ENCODE measurements at regions not wholly inside any gene's neighbourhood (a gene's known extent, or its start where the extent isn't known, plus 50 kb on each side); places are given as distances from the start of the nearest gene placed in this dataset.

- intact Hi-C loops (cut with DNase I, micrococcal nuclease) = no loop called here
These were observed 261.8 kb upstream of the TNC start for GRCh38 chr9:115379719-115380118.

GRCh38 chr9:115382865-115383264 is 264.9 kb upstream of the TNC start:
- no peak for DNase-seq

More at GRCh38 chr9:115379719-115380118, 261.8 kb upstream of the TNC start:
- ATAC-seq (no peak), DNase-seq (no peak)

GRCh38 chr9:115385383-115386122 is 267.6 kb upstream of the TNC start:
- ATAC-seq (no peak), DNase-seq (no peak)
- intact Hi-C loops (cut with DNase I, micrococcal nuclease) = no loop called here

More at GRCh38 chr9:115382865-115383264, 264.9 kb upstream of the TNC start:
- no peak for ATAC-seq
- intact Hi-C loops (cut with DNase I, micrococcal nuclease) = no loop called here

GRCh38 chr9:115386963-115387770 is 269.2 kb upstream of the TNC start:
- intact Hi-C loops (cut with DNase I, micrococcal nuclease) = no loop called here
- DNase-seq (no peak), ATAC-seq (no peak)

GRCh38 chr9:115391168-115391825 is 273.3 kb upstream of the TNC start:
- DNase-seq = no peak
- intact Hi-C loops (cut with DNase I, micrococcal nuclease) = no loop called here
- ATAC-seq = no peak

GRCh38 chr9:115393976-115394775 is 276.2 kb upstream of the TNC start:
- intact Hi-C loops (cut with DNase I, micrococcal nuclease) = no loop called here
- DNase-seq (no peak), ATAC-seq (no peak)

- ATAC-seq (no peak), DNase-seq (no peak)
- intact Hi-C loops (cut with DNase I, micrococcal nuclease) = no loop called here
These were observed 277.6 kb upstream of the TNC start for GRCh38 chr9:115395511-115396021.

- ATAC-seq = no peak
- intact Hi-C loops (cut with DNase I, micrococcal nuclease) = no loop called here
- DNase-seq = no peak
These were observed 278.1 kb upstream of the TNC start for GRCh38 chr9:115396071-115396529.

- ATAC-seq (no peak), DNase-seq (no peak)
- intact Hi-C loops (cut with DNase I, micrococcal nuclease) = no loop called here
These were observed 279.8 kb upstream of the TNC start for GRCh38 chr9:115397591-115398312.

- ATAC-seq (no peak), DNase-seq (no peak)
- intact Hi-C loops (cut with DNase I, micrococcal nuclease) = no loop called here
These were observed 280.3 kb upstream of the TNC start for GRCh38 chr9:115398313-115398650.

- DNase-seq = no peak
- intact Hi-C loops (cut with DNase I, micrococcal nuclease) = no loop called here
- no peak for ATAC-seq
These were observed 281.0 kb upstream of the TNC start for GRCh38 chr9:115398996-115399395.

- intact Hi-C loops (cut with DNase I, micrococcal nuclease) = no loop called here
- no peak for ATAC-seq
- no peak for DNase-seq
These were observed 282.8 kb upstream of the TNC start for GRCh38 chr9:115400796-115401195.

- ATAC-seq (no peak), DNase-seq (no peak)
- intact Hi-C loops (cut with DNase I, micrococcal nuclease) = no loop called here
These were observed 283.9 kb upstream of the TNC start for GRCh38 chr9:115401756-115402327.

- intact Hi-C loops (cut with DNase I, micrococcal nuclease) = no loop called here
- no peak for ATAC-seq
These were observed 285.8 kb upstream of the TNC start for GRCh38 chr9:115403753-115404152.

GRCh38 chr9:115404311-115404710 is 286.4 kb upstream of the TNC start:
- DNase-seq (no peak), ATAC-seq (no peak)
- intact Hi-C loops (cut with DNase I, micrococcal nuclease) = no loop called here

More at GRCh38 chr9:115403753-115404152, 285.8 kb upstream of the TNC start:
- DNase-seq = no peak

- DNase-seq = no peak
- ATAC-seq = no peak
- intact Hi-C loops (cut with DNase I, micrococcal nuclease) = no loop called here
These were observed 293.6 kb upstream of the TNC start for GRCh38 chr9:115411516-115411915.

- intact Hi-C loops (cut with DNase I, micrococcal nuclease) = no loop called here
- DNase-seq = no peak
- no peak for ATAC-seq
These were observed 294.1 kb upstream of the TNC start for GRCh38 chr9:115411993-115412452.

GRCh38 chr9:115412656-115413055 is 294.7 kb upstream of the TNC start:
- DNase-seq (no peak), ATAC-seq (no peak)
- intact Hi-C loops (cut with DNase I, micrococcal nuclease) = no loop called here

Measured in left colon (tissue), 2 donors.